Ascending aorta (tissue), 2 donors: ENCODE measurements at regions not wholly inside any gene's neighbourhood (a gene's known extent, or its start where the extent isn't known, plus 50 kb on each side); places are given as distances from the start of the nearest gene placed in this dataset.
A peak's percentile ranks its signal among the peaks of the same experiment; 100 is the strongest.

Experiments
- DNase-seq, 2 donors: peaks; one replicate each; pipeline ENCODE4 v3.0.0-alpha.2; 2019; ENCODE audit warnings: low spot score in 2 of 2
- H3K27ac ChIP-seq, 2 donors: fragments of 200-600 bp; sonication (generic); one replicate each; pipeline ENCODE4 v1.5.1; 2016 to 2017; ENCODE audit warnings: mild to moderate bottlenecking in 1 of 2
- H3K27me3 ChIP-seq: fragments of 200-600 bp; sonication (generic); one replicate; pipeline ENCODE4 v1.5.1; 2017
- H3K36me3 ChIP-seq, 2 donors: fragments of 200-600 bp; sonication (generic); one replicate each; pipeline ENCODE4 v1.5.1; 2016
- H3K4me1 ChIP-seq, 2 donors: fragments of 200-600 bp; sonication (generic); one replicate each; pipeline ENCODE4 v1.5.1; 2016 to 2017; ENCODE audit warnings: mild to moderate bottlenecking in 1 of 2
- H3K4me3 ChIP-seq, 2 donors: fragments of 200-600 bp; sonication (generic); one replicate each; pipeline ENCODE4 v1.5.1; 2016 to 2017; ENCODE audit warnings: mild to moderate bottlenecking in 1 of 2
- H3K9me3 ChIP-seq, 2 donors: fragments of 200-600 bp; sonication (generic); one replicate each; pipeline ENCODE4 v1.5.1; 2016
- CTCF ChIP-seq, 3 experiments: fragments of 200-600 bp in 2 of 3; fragments of 450-650 bp in 1 of 3; sonication (generic) in 2 of 3; IDR thresholded peaks; one replicate each; pipeline ENCODE4 v1.5.1; 2016 to 2019; ENCODE audit warnings: antibody characterized with exemption in 3 of 3, mild to moderate bottlenecking in 1 of 3, moderate library complexity in 1 of 3
- intact Hi-C: fragments of 100-400 bp; cut with DNase I; formaldehyde crosslinking; loops from one replicate; pipeline ENCODE4 v1.15.1; 2023

- H3K4me1 ChIP-seq = peaks cover 19 to 32% of the 10 kb centered on the region in 2 donors
- TF ChIP-seq CTCF (IDR thresholded peaks at IDR 0.05) = no peak
- peak overlapping the region; percentile 60 to 66 for H3K4me3 ChIP-seq
- DNase-seq = no peak
- H3K27me3 ChIP-seq = no peaks in the 10 kb centered on the region
- peak overlapping the region; percentile 81 to 89 for H3K27ac ChIP-seq
- intact Hi-C loops = loop anchor here (2.0 kb wide), 1 partner anchor 18 kb away; no protein-coding TSS in a partner anchor
- no peaks in the 10 kb centered on the region for H3K9me3 ChIP-seq
- H3K36me3 ChIP-seq = no peaks in the 10 kb centered on the region
Observed at GRCh38 chr11:8806974-8807373, 104.0 kb upstream of the AKIP1 start.

DNA sequence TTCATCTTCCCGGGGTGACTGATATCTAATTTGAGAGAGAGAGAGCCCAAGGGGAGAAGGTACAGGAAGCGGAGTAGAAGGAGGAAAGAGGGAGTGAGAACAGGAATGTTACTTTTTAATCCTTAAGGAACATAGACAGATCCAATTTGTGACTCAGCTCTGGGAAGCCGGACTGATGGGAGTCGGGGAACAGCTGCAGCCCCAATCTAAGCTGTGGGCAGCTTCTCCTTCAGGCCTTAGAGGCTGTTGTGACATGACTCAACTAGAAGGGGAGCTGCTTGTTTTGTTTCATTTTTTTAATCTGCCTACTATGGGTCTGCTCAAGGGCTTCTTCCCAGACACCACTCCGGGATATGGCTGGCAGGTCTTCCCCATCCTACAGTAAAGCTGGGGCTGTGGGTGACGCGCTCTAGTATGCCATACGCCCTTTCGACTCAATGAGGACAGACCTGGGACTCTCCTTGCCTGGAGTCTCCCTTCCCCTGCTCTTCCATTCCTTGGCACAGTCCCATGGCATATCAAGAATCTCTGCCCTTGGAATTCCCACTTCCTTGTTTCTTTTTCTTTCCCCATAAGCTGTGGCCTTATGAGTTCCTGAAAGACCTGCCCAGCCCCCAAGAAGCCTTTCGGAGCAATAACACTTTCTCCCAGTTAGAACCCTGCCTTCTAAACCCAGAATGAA, 103.3 kb upstream of the AKIP1 start:
- Histone ChIP-seq H3K4me1 (peaks cover 19 to 35% of the 10 kb centered on the region in 2 donors), H3K9me3 (no peaks in the 10 kb centered on the region), H3K4me3 (peak overlapping the region; percentile 60 to 66), H3K36me3 (no peaks in the 10 kb centered on the region), H3K27ac (peak overlapping the region; percentile 81 to 89), H3K27me3 (no peaks in the 10 kb centered on the region)
- intact Hi-C loops = loop anchor here (2.0 kb wide), 1 partner anchor 19 kb away; no protein-coding TSS in a partner anchor
- peak in 1 of 2 donors; percentile 78 for DNase-seq
- TF ChIP-seq CTCF (IDR thresholded peaks at IDR 0.05) = no peak

- intact Hi-C loops = no loop called here
- H3K4me1 ChIP-seq = peaks cover 19 to 35% of the 10 kb centered on the region in 2 donors
- H3K27me3 ChIP-seq = no peaks in the 10 kb centered on the region
Observed at GRCh38 chr11:8808226-8808585, 102.8 kb upstream of the AKIP1 start.

DNA sequence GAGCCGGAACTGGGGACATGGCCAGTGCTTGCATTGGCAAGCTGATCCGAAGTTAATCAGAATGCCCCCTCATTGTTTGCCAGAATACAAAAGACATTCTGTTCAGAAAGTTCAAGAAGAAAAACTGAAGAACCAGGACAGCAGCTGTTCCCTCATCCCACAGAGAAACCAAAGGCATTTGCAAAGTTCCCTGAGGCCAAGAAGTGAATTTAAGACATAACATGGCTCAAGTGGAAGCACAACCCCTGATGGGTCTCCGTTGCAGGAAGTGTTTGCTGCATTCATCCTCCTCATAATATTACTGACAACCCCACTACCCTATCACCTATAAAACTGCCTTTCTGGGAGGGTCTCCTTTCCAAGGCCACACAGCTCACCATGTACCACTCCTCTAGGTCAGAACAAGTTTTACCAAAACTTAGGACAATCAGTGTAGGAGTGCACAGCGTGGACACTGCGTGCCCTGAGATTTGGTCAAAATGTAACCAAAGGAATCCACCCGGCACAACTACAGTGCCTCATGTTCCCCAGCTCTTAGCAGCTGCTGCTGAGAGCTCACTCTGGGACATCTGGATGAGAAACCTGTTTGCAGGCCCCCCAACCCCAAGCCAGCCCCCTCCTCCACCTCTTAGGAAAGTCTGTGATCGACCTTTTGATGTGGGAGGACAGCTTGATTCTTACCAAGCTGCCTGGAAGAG, 101.6 kb upstream of the AKIP1 start:
- Histone ChIP-seq H3K4me1 (peaks cover 19 to 35% of the 10 kb centered on the region in 2 donors), H3K27ac (peak overlapping the region; percentile 81 to 89), H3K27me3 (no peaks in the 10 kb centered on the region), H3K4me3 (peak overlapping the region; percentile 60 to 66), H3K9me3 (no peaks in the 10 kb centered on the region), H3K36me3 (no peaks in the 10 kb centered on the region)
- TF ChIP-seq CTCF (IDR thresholded peaks at IDR 0.05) = no peak
- intact Hi-C loops = no loop called here
- DNase-seq = no peak

More at GRCh38 chr11:8808226-8808585, 102.8 kb upstream of the AKIP1 start:
- H3K36me3 ChIP-seq = no peaks in the 10 kb centered on the region
- peak overlapping the region; percentile 60 to 66 for H3K4me3 ChIP-seq
- TF ChIP-seq CTCF (IDR thresholded peaks at IDR 0.05) = no peak
- H3K27ac ChIP-seq = peak overlapping the region; percentile 81 to 89
- DNase-seq = no peak
- no peaks in the 10 kb centered on the region for H3K9me3 ChIP-seq

DNA sequence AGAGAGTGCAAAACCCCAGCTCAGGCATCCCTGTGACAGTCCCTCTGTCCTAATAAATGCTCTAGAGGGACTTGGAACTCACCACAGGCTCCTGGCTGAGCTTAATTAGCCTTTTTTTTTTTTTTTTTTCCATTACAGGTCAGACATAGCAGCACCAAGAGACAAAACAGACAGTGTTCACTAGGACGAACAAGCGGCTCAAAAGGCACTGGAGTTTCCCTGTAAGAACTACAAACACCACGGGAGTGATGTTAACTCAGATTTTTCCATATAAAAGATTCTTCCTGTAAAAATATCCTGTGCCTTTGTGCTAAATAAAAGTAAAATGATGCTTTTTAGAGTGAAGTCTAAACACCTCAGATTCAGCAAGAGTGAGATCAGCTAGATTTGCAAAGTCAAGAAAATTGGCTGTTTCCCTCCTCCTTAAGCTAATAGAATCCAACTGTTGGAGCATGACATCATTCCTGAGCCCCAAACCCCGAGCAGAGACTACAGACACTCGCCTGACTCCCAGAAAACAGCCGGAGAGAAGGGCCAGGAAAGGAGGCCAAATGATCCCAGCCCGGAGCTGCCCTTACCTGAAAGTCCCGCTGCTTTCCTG, 101.0 kb upstream of the AKIP1 start:
- peak overlapping the region; percentile 60 to 66 for H3K4me3 ChIP-seq
- peak overlapping the region; percentile 81 to 89 for H3K27ac ChIP-seq
- peaks cover 18 to 34% of the 10 kb centered on the region in 2 donors for H3K4me1 ChIP-seq
- intact Hi-C loops = loop anchor here (2.0 to 5.0 kb wide), 4 partner anchors 33 to 327 kb away; partner anchors contain the start of gene AKIP1
- no peaks in the 10 kb centered on the region for H3K9me3 ChIP-seq
- no peak for DNase-seq
- H3K36me3 ChIP-seq = no peaks in the 10 kb centered on the region
- H3K27me3 ChIP-seq = no peaks in the 10 kb centered on the region
- TF ChIP-seq CTCF (IDR thresholded peaks at IDR 0.05) = no peak
